SK-N-MC (cell line): ENCODE measurements at regions not wholly inside any gene's neighbourhood (a gene's known extent, or its start where the extent isn't known, plus 50 kb on each side); places are given as distances from the start of the nearest gene placed in this dataset.

Experiments used
- EZH2 ChIP-seq: fragments of 200-600 bp; sonication (generic); IDR thresholded peaks from one replicate; pipeline ENCODE4 v1.6.1; 2017; ENCODE audit warnings: antibody characterized with exemption
- POLR2AphosphoS5 ChIP-seq: IDR thresholded peaks from 2 replicates; pipeline ENCODE4 v1.6.1; 2012; ENCODE audit warnings: mild to moderate bottlenecking, low read depth, low read length, borderline replicate concordance

GRCh38 chr14:87187786-87188185, 805.2 kb downstream of the GALC start:
- no peak for TF ChIP-seq POLR2AphosphoS5
- no peak for TF ChIP-seq EZH2
